ENCODE measurements at regions not wholly inside any gene's neighbourhood (a gene's known extent, or its start where the extent isn't known, plus 50 kb on each side); places are given as distances from the start of the nearest gene placed in this dataset.

GRCh38 chr20:63128367-63128766 is 87.6 kb downstream of the YTHDF1 start:
- TF ChIP-seq CTCF (conservative IDR thresholded peaks at IDR 0.05; ENCODE audit: low read depth, low read length) = no peak
- no peak for TF ChIP-seq EZH2 (IDR thresholded peaks at IDR 0.05; ENCODE audit: borderline replicate concordance, low read depth, low read length, poor library complexity, severe bottlenecking)

Data from A673 (cell line).